HG03558 (cell line): ENCODE measurements at regions not wholly inside any gene's neighbourhood (a gene's known extent, or its start where the extent isn't known, plus 50 kb on each side); places are given as distances from the start of the nearest gene placed in this dataset.
"Not testable (repeated sequence)": the region's sequence is repeated elsewhere in the genome, so short reads cannot be mapped to it uniquely, and the experiment has no call there.

ENCODE experiments used
- ATAC-seq: cut with Tn5 transposase; IDR thresholded peaks from one replicate; pipeline ENCODE4 v1.9.1; 2021; ENCODE audit warnings: moderate number of reproducible peaks; ENCODE audit not compliant: unreplicated experiment; ENCODE audit errors: extremely low read depth

GRCh38 chr14:66233591-66233990 is 252.6 kb upstream of the CCDC196 start:
- no peak for ATAC-seq

GRCh38 chr14:66234411-66234810 is 251.8 kb upstream of the CCDC196 start:
- no peak for ATAC-seq

- no peak for ATAC-seq
Measured at GRCh38 chr14:66237741-66238140, 248.4 kb upstream of the CCDC196 start.

GRCh38 chr14:66238969-66239368 is 247.2 kb upstream of the CCDC196 start:
- ATAC-seq, result no peak

- no peak for ATAC-seq
Measured at GRCh38 chr14:66239589-66239988, 246.6 kb upstream of the CCDC196 start.

- no peak for ATAC-seq
Measured at GRCh38 chr14:66240105-66240504, 246.1 kb upstream of the CCDC196 start.

GRCh38 chr14:66242001-66242400 is 244.2 kb upstream of the CCDC196 start:
- no peak for ATAC-seq

- ATAC-seq, result no peak
Measured at GRCh38 chr14:66244834-66245233, 241.3 kb upstream of the CCDC196 start.

GRCh38 chr14:66247662-66248193 is 238.4 kb upstream of the CCDC196 start:
- ATAC-seq, result no peak

GRCh38 chr14:66248256-66248655 is 237.9 kb upstream of the CCDC196 start:
- no peak for ATAC-seq

- ATAC-seq, result no peak
Measured at GRCh38 chr14:66249544-66249943, 236.6 kb upstream of the CCDC196 start.

GRCh38 chr14:66254038-66254437 is 232.1 kb upstream of the CCDC196 start:
- ATAC-seq, result no peak

GRCh38 chr14:66268802-66269334 is 217.3 kb upstream of the CCDC196 start:
- no peak for ATAC-seq

GRCh38 chr14:66272221-66272620 is 213.9 kb upstream of the CCDC196 start:
- ATAC-seq, result no peak

GRCh38 chr14:66273261-66273832 is 212.8 kb upstream of the CCDC196 start:
- no peak for ATAC-seq

GRCh38 chr14:66278418-66278817 is 207.8 kb upstream of the CCDC196 start:
- not testable (repeated sequence) for ATAC-seq

GRCh38 chr14:66281036-66281776 is 205.0 kb upstream of the CCDC196 start:
- ATAC-seq, result no peak

GRCh38 chr14:66284346-66284745 is 201.8 kb upstream of the CCDC196 start:
- no peak for ATAC-seq

- no peak for ATAC-seq
Measured at GRCh38 chr14:66288511-66288910, 197.7 kb upstream of the CCDC196 start.

- ATAC-seq, result no peak
Measured at GRCh38 chr14:66291756-66292155, 194.4 kb upstream of the CCDC196 start.

- ATAC-seq, result no peak
Measured at GRCh38 chr14:66293533-66294105, 192.6 kb upstream of the CCDC196 start.
